H1 (cell line): ENCODE measurements at regions not wholly inside any gene's neighbourhood (a gene's known extent, or its start where the extent isn't known, plus 50 kb on each side); places are given as distances from the start of the nearest gene placed in this dataset.

Experiments
- TF ChIP-seq, protein P1 (sequence below): IDR thresholded peaks from 2 replicates; pipeline ENCODE4 v1.6.1; 2011; ENCODE audit warnings: low read depth, mild to moderate bottlenecking, low read length; ENCODE audit not compliant: insufficient read depth

DNA sequence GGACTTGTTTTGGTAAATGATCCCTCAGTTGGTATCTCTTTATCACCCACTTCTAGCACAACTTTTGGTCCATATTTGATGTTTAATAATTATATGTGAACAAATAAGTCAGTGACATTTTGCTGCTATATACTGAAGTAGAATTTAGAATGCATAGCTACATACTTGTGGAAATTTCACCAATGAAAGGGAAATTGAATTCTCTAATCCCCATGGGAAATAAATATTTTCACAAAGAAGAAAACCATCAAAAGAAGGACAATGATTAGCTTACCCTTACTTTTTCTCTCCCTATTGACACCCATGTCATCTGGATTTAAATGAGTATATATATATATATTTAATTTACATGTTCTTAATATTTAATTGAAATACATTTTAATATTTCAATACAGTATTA, 94.3 kb upstream of the DAB2 start (continued):
- TF ChIP-seq, protein P1, sequence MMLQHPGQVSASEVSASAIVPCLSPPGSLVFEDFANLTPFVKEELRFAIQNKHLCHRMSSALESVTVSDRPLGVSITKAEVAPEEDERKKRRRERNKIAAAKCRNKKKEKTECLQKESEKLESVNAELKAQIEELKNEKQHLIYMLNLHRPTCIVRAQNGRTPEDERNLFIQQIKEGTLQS, result no peak
